ENCODE measurements at regions not wholly inside any gene's neighbourhood (a gene's known extent, or its start where the extent isn't known, plus 50 kb on each side); places are given as distances from the start of the nearest gene placed in this dataset.

GRCh38 chr17:13933441-13934276 is 135.6 kb upstream of the COX10 start:
- DNase-seq (ENCODE audit: low spot score) = no peak

- no peak for DNase-seq (ENCODE audit: low spot score)
Observed at GRCh38 chr17:13939222-13939621, 130.1 kb upstream of the COX10 start.

- peak; percentile 26 for DNase-seq (ENCODE audit: low spot score)
Observed at GRCh38 chr17:13940858-13941665, 128.2 kb upstream of the COX10 start.

GRCh38 chr17:13941781-13942180 is 127.5 kb upstream of the COX10 start:
- no peak for DNase-seq (ENCODE audit: low spot score)

DNA sequence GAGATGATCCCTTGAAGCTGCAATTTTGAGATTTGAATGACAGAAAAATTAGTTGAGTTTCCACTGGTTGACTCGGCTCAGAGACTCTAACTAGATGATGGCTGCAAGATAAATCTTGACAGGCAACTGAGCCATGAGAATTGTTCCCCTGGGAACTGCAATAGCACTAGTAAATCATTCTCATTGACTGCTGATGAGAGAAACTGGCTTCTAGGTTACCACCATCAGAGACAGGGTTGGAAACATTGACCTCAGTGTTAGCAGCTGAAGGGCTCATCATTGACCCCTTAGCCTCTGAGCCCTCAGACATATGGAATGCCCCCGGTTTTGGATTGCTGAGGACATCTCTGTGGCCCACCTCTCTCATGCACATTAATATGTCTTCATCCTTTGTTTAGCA is 125.4 kb upstream of the COX10 start:
- no peak for DNase-seq (ENCODE audit: low spot score)

DNA sequence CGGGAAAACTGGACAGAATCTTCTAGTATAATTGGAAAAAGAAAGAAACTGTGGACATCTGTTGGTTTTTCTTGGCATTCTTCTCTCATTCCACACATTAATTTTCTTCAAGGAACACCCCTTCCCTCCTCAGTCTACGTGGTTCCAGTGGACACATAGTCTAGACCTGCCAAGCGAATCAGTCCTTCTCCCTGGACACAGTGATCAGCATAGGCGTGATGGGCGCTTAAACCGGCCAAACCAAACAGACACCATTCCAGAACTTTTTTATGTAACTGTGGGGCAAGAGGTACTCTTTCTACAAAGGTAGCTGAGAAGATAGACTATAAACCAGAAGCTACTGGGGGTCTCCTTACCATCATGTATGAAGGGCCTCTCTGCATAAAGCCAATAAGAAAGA is 121.8 kb upstream of the COX10 start:
- no peak for DNase-seq (ENCODE audit: low spot score)

DNA sequence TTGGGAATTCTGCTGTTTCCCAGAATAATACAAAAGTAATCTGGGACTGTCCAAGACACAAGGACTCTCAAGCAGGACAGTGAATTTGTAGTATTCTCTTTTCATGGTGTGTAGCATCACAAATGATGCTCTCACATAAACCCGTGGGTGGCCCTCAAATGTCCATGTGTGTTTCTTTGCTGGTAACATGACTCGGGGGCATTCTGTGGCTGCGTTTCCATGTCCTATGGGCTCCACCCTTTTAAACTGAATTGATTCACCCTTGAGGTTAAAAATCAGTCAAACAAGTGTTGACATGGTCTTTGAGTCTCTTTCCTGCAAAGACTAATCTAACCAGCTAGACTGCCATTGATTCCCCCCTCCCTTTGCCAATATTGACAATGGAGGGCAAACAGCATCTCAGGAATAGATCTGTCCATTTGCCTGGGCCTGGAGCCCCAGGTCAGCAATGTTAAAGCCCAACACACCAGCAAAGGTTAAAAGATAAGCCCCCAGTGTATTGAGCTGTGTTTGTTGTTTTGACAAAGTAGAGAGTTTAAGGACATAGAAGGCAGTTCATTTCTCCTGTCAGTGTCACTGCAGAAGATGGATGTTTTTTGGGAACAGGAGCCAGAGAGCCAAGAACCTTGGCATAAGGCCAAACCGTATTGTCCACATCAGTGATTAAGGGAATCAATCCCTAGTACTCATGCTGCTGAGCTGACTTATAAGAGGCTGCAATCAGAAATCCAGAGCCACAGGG is 117.1 kb upstream of the COX10 start:
- DNase-seq (ENCODE audit: low spot score) = no peak

GRCh38 chr17:13953841-13954240 is 115.5 kb upstream of the COX10 start:
- no peak for DNase-seq (ENCODE audit: low spot score)

- no peak for DNase-seq (ENCODE audit: low spot score)
Observed at GRCh38 chr17:13957636-13958035, 111.7 kb upstream of the COX10 start.

DNA sequence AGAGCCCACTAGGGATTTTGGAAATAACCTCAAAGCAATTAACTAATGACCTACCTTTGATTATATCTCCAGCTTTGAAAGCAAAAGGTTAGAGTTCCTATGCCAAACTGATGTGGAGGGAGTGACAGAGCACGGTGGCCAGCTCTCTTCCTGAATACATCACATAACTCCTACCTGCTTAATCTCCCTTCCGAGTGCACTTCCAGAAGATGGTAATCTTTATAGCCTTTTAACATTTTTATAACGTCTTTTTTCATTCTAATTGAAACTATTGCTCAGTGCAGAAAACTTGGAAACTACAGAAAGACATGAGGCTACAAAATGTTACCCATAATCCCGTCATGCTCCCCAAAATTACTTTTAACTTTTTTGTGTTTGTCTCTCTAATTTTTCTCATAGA is 110.5 kb upstream of the COX10 start:
- DNase-seq (ENCODE audit: low spot score) = no peak

GRCh38 chr17:13961265-13961664 is 108.0 kb upstream of the COX10 start:
- no peak for DNase-seq (ENCODE audit: low spot score)

- no peak for DNase-seq (ENCODE audit: low spot score)
Observed at GRCh38 chr17:13962716-13963240, 106.5 kb upstream of the COX10 start.

GRCh38 chr17:13967416-13967815 is 101.9 kb upstream of the COX10 start:
- no peak for DNase-seq (ENCODE audit: low spot score)

- no peak for DNase-seq (ENCODE audit: low spot score)
Observed at GRCh38 chr17:13970531-13970930, 98.8 kb upstream of the COX10 start.

- no peak for DNase-seq (ENCODE audit: low spot score)
Observed at GRCh38 chr17:13973960-13974651, 95.2 kb upstream of the COX10 start.

DNA sequence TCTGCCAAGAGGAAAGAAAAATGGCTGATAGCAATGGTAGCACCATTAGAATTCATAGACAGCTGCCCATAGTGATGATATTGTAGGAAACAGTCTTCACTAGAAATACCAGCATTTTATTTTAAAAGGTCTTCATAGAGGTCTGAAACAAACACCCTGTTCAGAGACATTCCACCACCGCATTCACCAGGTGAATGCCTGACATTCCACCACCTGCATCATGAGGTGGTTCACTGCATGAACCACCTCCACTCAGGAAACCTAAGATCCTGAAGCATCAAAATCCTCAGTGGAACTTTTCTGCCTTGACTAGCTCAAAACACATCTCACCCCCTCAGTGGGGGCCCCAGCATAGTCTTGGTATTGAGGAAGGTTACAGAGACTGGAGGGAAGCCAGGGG is 91.5 kb upstream of the COX10 start:
- DNase-seq (ENCODE audit: low spot score) = no peak

- DNase-seq (ENCODE audit: low spot score) = no peak
Observed at GRCh38 chr17:13978478-13978877, 90.8 kb upstream of the COX10 start.

GRCh38 chr17:13981881-13982280 is 87.4 kb upstream of the COX10 start:
- no peak for DNase-seq (ENCODE audit: low spot score)

DNA sequence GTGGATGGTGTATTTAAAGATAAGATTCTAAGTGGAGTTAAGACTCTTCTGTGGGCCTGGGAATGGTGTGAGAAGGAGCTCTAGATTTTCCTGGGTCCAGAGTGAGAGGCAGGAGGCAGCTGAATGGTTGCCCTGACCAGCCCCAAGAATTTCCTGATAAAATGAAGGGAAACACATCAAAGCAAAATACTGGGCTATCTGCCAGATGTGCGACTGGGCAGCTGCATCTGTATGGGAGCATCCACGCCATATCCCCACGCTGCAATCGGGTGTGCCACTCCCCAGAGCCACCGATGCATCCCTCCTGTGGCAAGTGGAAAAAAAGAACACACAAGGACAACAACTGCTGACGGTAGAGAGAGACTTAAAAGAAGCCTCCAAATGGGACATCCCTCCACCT is 84.3 kb upstream of the COX10 start:
- DNase-seq (ENCODE audit: low spot score) = no peak

DNA sequence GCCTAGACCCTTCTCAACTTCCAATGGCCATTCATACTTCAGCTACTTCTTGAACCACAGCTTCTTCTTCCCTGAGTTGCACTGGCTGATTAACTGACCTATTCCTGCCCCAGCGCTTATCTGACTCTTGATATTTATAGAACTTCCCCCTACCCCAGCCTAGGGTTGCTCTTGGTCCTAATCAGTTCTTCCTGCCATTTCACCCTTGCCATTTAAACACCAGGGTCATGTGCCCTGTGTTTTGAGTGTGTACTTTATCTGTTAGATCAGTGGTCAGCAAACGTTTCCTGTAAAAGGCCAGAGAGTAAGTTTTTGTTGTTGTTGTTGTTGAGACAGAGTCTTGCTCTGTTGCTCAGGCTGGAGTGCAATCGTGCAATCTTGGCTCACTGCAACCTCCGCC is 82.4 kb upstream of the COX10 start:
- DNase-seq (ENCODE audit: low spot score) = no peak

DNA sequence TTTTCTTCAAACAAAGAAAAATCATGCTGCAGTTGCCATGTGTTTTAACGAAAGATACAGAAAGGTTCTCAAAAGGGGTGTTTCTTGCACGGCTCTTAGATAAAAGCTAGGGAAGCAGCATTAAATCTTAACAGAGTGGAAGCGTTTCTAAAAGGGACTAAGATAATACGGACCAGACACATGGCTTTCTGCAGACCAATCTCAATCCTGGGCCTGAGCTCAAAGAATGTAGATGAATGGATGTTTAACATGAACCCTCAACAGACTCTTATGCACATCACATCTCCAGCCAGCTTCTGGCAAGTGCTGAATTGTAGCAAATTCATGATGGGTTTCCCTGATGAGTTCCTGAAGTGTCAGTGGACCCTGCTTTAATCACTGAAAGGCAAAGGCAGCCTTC is 80.2 kb upstream of the COX10 start:
- DNase-seq (ENCODE audit: low spot score) = no peak

GRCh38 chr17:13993106-13993505 is 76.2 kb upstream of the COX10 start:
- DNase-seq (ENCODE audit: low spot score) = no peak

All from kidney tubule cell (primary cell).